Breast epithelium (tissue), 4 donors: ENCODE measurements at regions not wholly inside any gene's neighbourhood (a gene's known extent, or its start where the extent isn't known, plus 50 kb on each side); places are given as distances from the start of the nearest gene placed in this dataset.

Experiments
- DNase-seq, 2 donors: peaks; one replicate each; pipeline ENCODE4 v3.0.0-alpha.2; 2019; ENCODE audit warnings: low spot score in 2 of 2
- H3K27ac ChIP-seq, 2 donors: fragments of 200-600 bp; sonication (generic) in 1 of 2; one replicate each; pipeline ENCODE4 v1.5.1; 2016 to 2019; ENCODE audit warnings: mild to moderate bottlenecking in 1 of 2
- H3K27me3 ChIP-seq, 2 donors: fragments of 200-600 bp; sonication (generic) in 1 of 2; one replicate each; pipeline versions ENCODE4 v1.5.1 to v1.6.0; 2017 to 2019; ENCODE audit warnings: control low read depth in 1 of 2, mild to moderate bottlenecking in 1 of 2
- H3K36me3 ChIP-seq: fragments of 200-600 bp; one replicate; pipeline ENCODE4 v1.5.1; 2019
- H3K4me1 ChIP-seq, 2 donors: fragments of 200-600 bp; sonication (generic); one replicate each; pipeline ENCODE4 v1.5.1; 2016 to 2019; ENCODE audit warnings: control low read depth in 1 of 2
- H3K4me3 ChIP-seq, 3 donors: fragments of 200-600 bp; sonication (generic); 1 replicate in 2 of 3; 2 replicates in 1 of 3; pipeline ENCODE4 v1.5.1; 2016 to 2019; ENCODE audit warnings: mild to moderate bottlenecking in 3 of 3, moderate library complexity in 2 of 3
- H3K9me3 ChIP-seq, 2 donors: fragments of 200-600 bp; sonication (generic) in 1 of 2; one replicate each; pipeline ENCODE4 v1.5.1; 2016 to 2019; ENCODE audit warnings: control low read depth in 1 of 2
- POLR2A ChIP-seq: fragments of 450-650 bp; IDR thresholded peaks from one replicate; pipeline ENCODE4 v1.6.1; 2016; ENCODE audit warnings: antibody characterized with exemption, mild to moderate bottlenecking, moderate library complexity
- POLR2AphosphoS5 ChIP-seq, 3 donors: sonication (generic); formaldehyde crosslinking; IDR thresholded peaks; one replicate each; pipeline ENCODE4 v1.6.1; 2017; ENCODE audit warnings: antibody characterized with exemption in 3 of 3
- intact Hi-C: fragments of 100-400 bp; cut with DNase I; formaldehyde crosslinking; loops from one replicate; pipeline ENCODE4 v1.15.1; 2023; ENCODE audit warnings: low total_unique reads
- TF ChIP-seq, protein P1 (sequence below), 3 donors: fragments of 450-650 bp; IDR thresholded peaks; one replicate each; pipeline ENCODE4 v1.5.1; 2016 to 2017; ENCODE audit warnings: antibody characterized with exemption in 3 of 3, mild to moderate bottlenecking in 3 of 3, moderate library complexity in 3 of 3

DNA sequence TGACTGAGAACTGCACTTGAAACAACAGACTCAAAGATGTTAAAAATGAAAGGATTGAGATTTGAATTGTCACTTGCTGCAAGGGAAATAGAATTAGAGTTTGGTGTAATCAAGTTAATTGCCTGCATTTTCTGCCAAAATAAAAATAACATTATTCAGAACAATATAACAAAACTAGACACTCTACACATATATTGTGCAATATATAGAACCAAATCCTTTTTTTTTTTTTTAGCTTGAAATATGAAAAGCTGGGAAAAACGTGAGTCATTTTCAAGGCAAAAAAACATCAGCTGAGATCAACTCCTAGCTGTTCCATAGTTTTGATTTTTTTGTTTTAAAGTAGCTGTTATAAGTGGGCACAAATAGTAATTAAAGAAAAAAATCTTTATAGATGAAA is 561.5 kb downstream of the DNAJB9 start:
- TF ChIP-seq POLR2A (no peak), POLR2AphosphoS5 (IDR thresholded peaks at IDR 0.05) (no peak)
- TF ChIP-seq, protein P1, sequence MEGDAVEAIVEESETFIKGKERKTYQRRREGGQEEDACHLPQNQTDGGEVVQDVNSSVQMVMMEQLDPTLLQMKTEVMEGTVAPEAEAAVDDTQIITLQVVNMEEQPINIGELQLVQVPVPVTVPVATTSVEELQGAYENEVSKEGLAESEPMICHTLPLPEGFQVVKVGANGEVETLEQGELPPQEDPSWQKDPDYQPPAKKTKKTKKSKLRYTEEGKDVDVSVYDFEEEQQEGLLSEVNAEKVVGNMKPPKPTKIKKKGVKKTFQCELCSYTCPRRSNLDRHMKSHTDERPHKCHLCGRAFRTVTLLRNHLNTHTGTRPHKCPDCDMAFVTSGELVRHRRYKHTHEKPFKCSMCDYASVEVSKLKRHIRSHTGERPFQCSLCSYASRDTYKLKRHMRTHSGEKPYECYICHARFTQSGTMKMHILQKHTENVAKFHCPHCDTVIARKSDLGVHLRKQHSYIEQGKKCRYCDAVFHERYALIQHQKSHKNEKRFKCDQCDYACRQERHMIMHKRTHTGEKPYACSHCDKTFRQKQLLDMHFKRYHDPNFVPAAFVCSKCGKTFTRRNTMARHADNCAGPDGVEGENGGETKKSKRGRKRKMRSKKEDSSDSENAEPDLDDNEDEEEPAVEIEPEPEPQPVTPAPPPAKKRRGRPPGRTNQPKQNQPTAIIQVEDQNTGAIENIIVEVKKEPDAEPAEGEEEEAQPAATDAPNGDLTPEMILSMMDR (IDR thresholded peaks at IDR 0.05): no peak
- H3K27me3 ChIP-seq: no peaks in the 10 kb centered on the region
- H3K4me3 ChIP-seq: no peak overlapping the region
- intact Hi-C loops: no loop called here
- no peaks in the 10 kb centered on the region for H3K4me1 ChIP-seq
- peaks cover 0 to 16% of the 10 kb centered on the region in 2 donors for H3K9me3 ChIP-seq
- no peaks in the 10 kb centered on the region for H3K36me3 ChIP-seq
- DNase-seq: no peak
- no peak overlapping the region for H3K27ac ChIP-seq

DNA sequence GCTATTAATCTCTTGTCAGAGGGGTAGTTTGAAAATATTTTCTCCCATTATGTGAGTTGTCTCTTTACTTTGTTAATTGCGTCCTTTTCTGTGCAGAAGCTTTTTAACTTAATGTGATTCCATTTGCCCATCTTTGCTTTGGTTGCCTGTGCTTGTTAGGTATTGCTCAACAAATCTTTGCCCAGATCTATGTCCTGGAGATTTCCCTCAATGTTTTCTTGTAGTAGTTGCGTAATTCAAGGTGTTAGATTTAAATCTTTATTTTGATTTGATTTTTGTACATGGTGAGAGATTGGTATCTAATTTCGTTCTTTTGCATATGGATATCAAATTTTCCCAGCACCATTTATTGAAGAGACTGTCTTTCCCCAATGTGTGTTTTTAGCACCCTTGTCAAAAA is 567.2 kb downstream of the DNAJB9 start:
- Histone ChIP-seq H3K4me1 (no peaks in the 10 kb centered on the region), H3K4me3 (no peak overlapping the region), H3K36me3 (no peaks in the 10 kb centered on the region), H3K27me3 (no peaks in the 10 kb centered on the region), H3K9me3 (peaks cover 0 to 16% of the 10 kb centered on the region in 2 donors), H3K27ac (no peak overlapping the region)
- intact Hi-C loops: no loop called here
- no peak for DNase-seq
- TF ChIP-seq, protein P1 (IDR thresholded peaks at IDR 0.05): no peak
- TF ChIP-seq POLR2AphosphoS5 (IDR thresholded peaks at IDR 0.05): no peak
- TF ChIP-seq POLR2A: no peak

DNA sequence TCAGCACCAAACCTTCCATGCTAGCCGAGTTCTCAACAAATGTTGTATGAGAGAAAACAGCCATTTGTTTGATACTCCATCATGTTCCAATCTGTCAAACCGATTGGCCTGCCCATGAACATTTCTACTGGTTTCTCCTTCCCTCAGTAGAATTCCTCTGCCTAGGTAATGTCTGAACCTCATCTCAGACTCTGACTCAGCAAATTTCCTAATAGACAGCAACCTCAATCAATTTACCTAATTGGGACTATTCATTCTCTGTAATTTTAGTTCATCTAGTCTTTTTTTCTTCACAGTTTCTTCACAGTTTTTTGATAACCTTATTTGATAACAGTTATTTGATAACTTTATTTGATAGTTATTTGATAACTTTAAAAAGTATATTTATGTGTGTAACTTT is 585.1 kb downstream of the DNAJB9 start:
- no peak overlapping the region for H3K4me3 ChIP-seq
- H3K4me1 ChIP-seq: no peaks in the 10 kb centered on the region
- no peaks in the 10 kb centered on the region for H3K27me3 ChIP-seq
- no peak for DNase-seq
- no peaks in the 10 kb centered on the region for H3K9me3 ChIP-seq
- no peak overlapping the region for H3K27ac ChIP-seq
- no peaks in the 10 kb centered on the region for H3K36me3 ChIP-seq
- TF ChIP-seq POLR2AphosphoS5 (IDR thresholded peaks at IDR 0.05): no peak
- TF ChIP-seq, protein P1 (IDR thresholded peaks at IDR 0.05): no peak
- intact Hi-C loops: no loop called here

DNA sequence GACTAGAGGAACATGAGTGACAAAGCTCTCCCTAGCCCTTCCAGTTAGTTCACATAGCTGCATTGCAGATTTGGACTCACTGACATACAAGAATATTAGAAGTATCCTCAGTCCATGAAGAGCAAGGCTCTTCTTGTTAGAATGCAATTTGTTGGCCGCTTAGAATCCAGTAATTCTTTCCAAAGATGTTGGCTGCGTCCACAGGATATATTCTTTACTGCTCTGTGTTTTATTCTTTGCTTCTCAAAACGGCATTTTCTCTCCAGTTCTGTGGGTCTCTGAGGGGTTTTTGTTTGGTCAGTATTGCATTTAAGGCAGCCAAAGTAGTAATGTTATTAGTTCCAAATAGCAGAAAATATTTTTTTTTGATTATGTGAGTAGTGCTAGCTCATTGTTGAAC is 588.6 kb downstream of the DNAJB9 start:
- no peak overlapping the region for H3K4me3 ChIP-seq
- H3K27me3 ChIP-seq: no peaks in the 10 kb centered on the region
- no peak for DNase-seq
- TF ChIP-seq POLR2AphosphoS5 (IDR thresholded peaks at IDR 0.05) (no peak), POLR2A (no peak)
- TF ChIP-seq, protein P1 (IDR thresholded peaks at IDR 0.05): no peak
- H3K27ac ChIP-seq: no peak overlapping the region
- intact Hi-C loops: no loop called here
- H3K36me3 ChIP-seq: no peaks in the 10 kb centered on the region
- no peaks in the 10 kb centered on the region for H3K9me3 ChIP-seq
- H3K4me1 ChIP-seq: no peaks in the 10 kb centered on the region

DNA sequence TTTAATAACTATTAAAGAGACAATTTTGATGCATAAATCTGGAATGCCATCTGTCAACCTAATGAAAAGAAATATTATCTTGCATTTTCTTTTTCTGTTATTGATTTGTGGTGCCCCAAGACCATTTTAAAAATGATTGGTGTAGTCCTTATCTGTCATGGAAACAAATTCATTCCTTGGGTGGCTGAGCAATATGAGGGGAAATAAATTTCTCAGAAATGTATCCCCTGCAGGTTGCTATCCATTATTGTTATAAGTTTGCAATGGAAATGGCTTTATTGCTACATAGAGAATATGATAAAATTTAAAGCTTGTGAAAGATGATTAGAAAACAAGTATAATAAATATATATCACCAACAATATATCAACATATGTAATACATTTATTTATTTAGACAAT is 607.0 kb downstream of the DNAJB9 start:
- Histone ChIP-seq H3K4me1 (no peaks in the 10 kb centered on the region), H3K36me3 (no peaks in the 10 kb centered on the region), H3K9me3 (no peaks in the 10 kb centered on the region), H3K27ac (no peak overlapping the region), H3K4me3 (no peak overlapping the region), H3K27me3 (no peaks in the 10 kb centered on the region)
- intact Hi-C loops: no loop called here
- no peak for DNase-seq
- TF ChIP-seq POLR2A (no peak), POLR2AphosphoS5 (IDR thresholded peaks at IDR 0.05) (no peak)
- TF ChIP-seq, protein P1 (IDR thresholded peaks at IDR 0.05): no peak
